WTC11 (cell line): ENCODE measurements at regions not wholly inside any gene's neighbourhood (a gene's known extent, or its start where the extent isn't known, plus 50 kb on each side); places are given as distances from the start of the nearest gene placed in this dataset.

Experiments
- ATAC-seq: fragments of 200-7000 bp; cut with Tn5 transposase; 2 replicates; pipeline ENCODE4 v1.10.0; 2021; ENCODE audit warnings: mild to moderate bottlenecking, moderate library complexity
- CTCF ChIA-PET: fragments of 300-600 bp; sonication (Branson Sonifier 250); formaldehyde crosslinking; loops from one replicate; lab custom pipeline; 2021; ENCODE audit warnings: antibody characterized with exemption; lab: Charles Lee
- POLR2A ChIA-PET: fragments of 350-600 bp; sonication (Branson Sonifier 250); formaldehyde crosslinking; loops from one replicate; lab custom pipeline; 2021; ENCODE audit warnings: antibody characterized with exemption; lab: Charles Lee
- DNase-seq: peaks from one replicate; pipeline ENCODE4 v3.0.0; 2021; ENCODE audit warnings: low spot score
- H3K27ac Mint-ChIP-seq: 2 replicates; pipeline ENCODE4 v1.8.0; 2021; ENCODE audit warnings: mixed read lengths
- H3K27me3 Mint-ChIP-seq: 2 replicates; pipeline ENCODE4 v1.8.0; 2021; ENCODE audit warnings: low read depth, mild to moderate bottlenecking, moderate library complexity, mixed read lengths
- H3K36me3 Mint-ChIP-seq: 2 replicates; pipeline ENCODE4 v1.8.0; 2021; ENCODE audit warnings: mixed read lengths
- H3K4me1 Mint-ChIP-seq: 2 replicates; pipeline ENCODE4 v1.8.0; 2022; ENCODE audit warnings: mixed read lengths
- H3K4me3 Mint-ChIP-seq: 2 replicates; pipeline ENCODE4 v1.8.0; 2021; ENCODE audit warnings: mild to moderate bottlenecking, moderate library complexity, mixed read lengths
- H3K9me3 Mint-ChIP-seq: 2 replicates; pipeline ENCODE4 v1.8.0; 2021; ENCODE audit warnings: mixed read lengths
- AFF4 ChIP-seq: sonication (generic); formaldehyde crosslinking; IDR thresholded peaks from 2 replicates; pipeline ENCODE4 v1.8.1; 2023; ENCODE audit warnings: mild to moderate bottlenecking, missing genetic modification reagents, borderline replicate concordance
- FOXP1 ChIP-seq: sonication (generic); formaldehyde crosslinking; IDR thresholded peaks from 2 replicates; pipeline ENCODE4 v1.8.0; 2022; ENCODE audit warnings: missing genetic modification reagents, mild to moderate bottlenecking, moderate library complexity, borderline replicate concordance
- JUN ChIP-seq: sonication (generic); formaldehyde crosslinking; IDR thresholded peaks from 2 replicates; pipeline ENCODE4 v1.8.0; 2023; ENCODE audit warnings: mild to moderate bottlenecking, missing genetic modification reagents
- KAT7 ChIP-seq: sonication (generic); formaldehyde crosslinking; IDR thresholded peaks from 2 replicates; pipeline ENCODE4 v1.8.1; 2023; ENCODE audit warnings: missing genetic modification reagents, mild to moderate bottlenecking, borderline replicate concordance
- MAX ChIP-seq: sonication (generic); formaldehyde crosslinking; IDR thresholded peaks from 2 replicates; pipeline ENCODE4 v1.8.0; 2022; ENCODE audit warnings: mild to moderate bottlenecking, missing genetic modification reagents
- NFATC4 ChIP-seq: fragments of 250-450 bp; sonication (Bioruptor Pico); IDR thresholded peaks from 2 replicates; pipeline ENCODE4 v1.9.0; 2021; ENCODE audit warnings: mild to moderate bottlenecking
- NFE2L1 ChIP-seq: sonication (generic); formaldehyde crosslinking; IDR thresholded peaks from 2 replicates; pipeline ENCODE4 v1.8.1; 2023; ENCODE audit warnings: missing genetic modification reagents
- OVOL2 ChIP-seq: fragments of 250-450 bp; sonication (Bioruptor Pico); IDR thresholded peaks from 2 replicates; pipeline ENCODE4 v1.9.0; 2021; ENCODE audit warnings: mild to moderate bottlenecking, borderline replicate concordance
- TEAD1 ChIP-seq: sonication (generic); formaldehyde crosslinking; IDR thresholded peaks from 2 replicates; pipeline ENCODE4 v1.8.0; 2022; ENCODE audit warnings: mild to moderate bottlenecking, missing genetic modification reagents
- ZNF416 ChIP-seq: fragments of 250-450 bp; sonication (Bioruptor Pico); IDR thresholded peaks from 2 replicates; pipeline ENCODE4 v1.9.0; 2021; ENCODE audit warnings: mild to moderate bottlenecking, inconsistent platforms
- ZNF423 ChIP-seq: fragments of 250-450 bp; sonication (Bioruptor Pico); IDR thresholded peaks from 2 replicates; pipeline ENCODE4 v2.1.2; 2022; ENCODE audit warnings: mild to moderate bottlenecking, moderate library complexity
- ZNF532 ChIP-seq: fragments of 250-450 bp; sonication (Bioruptor Pico); IDR thresholded peaks from 2 replicates; pipeline ENCODE4 v1.9.0; 2021; ENCODE audit warnings: mild to moderate bottlenecking, borderline replicate concordance
- TF ChIP-seq, protein P1 (sequence below): fragments of 250-450 bp; sonication (Bioruptor Pico); IDR thresholded peaks from 2 replicates; pipeline ENCODE4 v1.9.0; 2021; ENCODE audit warnings: moderate library complexity, mild to moderate bottlenecking, inconsistent platforms, borderline replicate concordance
- TF ChIP-seq, protein P2 (sequence below): sonication (generic); formaldehyde crosslinking; IDR thresholded peaks from 2 replicates; pipeline ENCODE4 v1.8.1; 2023; ENCODE audit warnings: mild to moderate bottlenecking, missing genetic modification reagents, moderate library complexity
- TF ChIP-seq, protein P3 (sequence below): sonication (generic); formaldehyde crosslinking; IDR thresholded peaks from 2 replicates; pipeline ENCODE4 v1.8.0; 2022; ENCODE audit warnings: missing genetic modification reagents
- TF ChIP-seq, protein P4 (sequence below): fragments of 250-450 bp; sonication (Bioruptor Pico); IDR thresholded peaks from 2 replicates; pipeline ENCODE4 v1.9.0; 2021; ENCODE audit warnings: mild to moderate bottlenecking

- TF ChIP-seq AFF4 (no peak), ZNF532 (CRISPR knock-in tag) (no peak), JUN (CRISPR knock-in tag) (no peak), MAX (no peak), TEAD1 (CRISPR knock-in tag) (no peak), NFATC4 (CRISPR knock-in tag) (no peak)
- TF ChIP-seq, protein P1, sequence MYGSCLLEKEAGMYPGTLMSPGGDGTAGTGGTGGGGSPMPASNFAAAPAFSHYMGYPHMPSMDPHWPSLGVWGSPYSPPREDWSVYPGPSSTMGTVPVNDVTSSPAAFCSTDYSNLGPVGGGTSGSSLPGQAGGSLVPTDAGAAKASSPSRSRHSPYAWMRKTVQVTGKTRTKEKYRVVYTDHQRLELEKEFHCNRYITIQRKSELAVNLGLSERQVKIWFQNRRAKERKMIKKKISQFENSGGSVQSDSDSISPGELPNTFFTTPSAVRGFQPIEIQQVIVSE (CRISPR knock-in tag) = no peak
- TF ChIP-seq, protein P2, sequence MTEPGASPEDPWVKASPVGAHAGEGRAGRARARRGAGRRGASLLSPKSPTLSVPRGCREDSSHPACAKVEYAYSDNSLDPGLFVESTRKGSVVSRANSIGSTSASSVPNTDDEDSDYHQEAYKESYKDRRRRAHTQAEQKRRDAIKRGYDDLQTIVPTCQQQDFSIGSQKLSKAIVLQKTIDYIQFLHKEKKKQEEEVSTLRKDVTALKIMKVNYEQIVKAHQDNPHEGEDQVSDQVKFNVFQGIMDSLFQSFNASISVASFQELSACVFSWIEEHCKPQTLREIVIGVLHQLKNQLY (CRISPR knock-in tag) = no peak
- TF ChIP-seq, protein P3, sequence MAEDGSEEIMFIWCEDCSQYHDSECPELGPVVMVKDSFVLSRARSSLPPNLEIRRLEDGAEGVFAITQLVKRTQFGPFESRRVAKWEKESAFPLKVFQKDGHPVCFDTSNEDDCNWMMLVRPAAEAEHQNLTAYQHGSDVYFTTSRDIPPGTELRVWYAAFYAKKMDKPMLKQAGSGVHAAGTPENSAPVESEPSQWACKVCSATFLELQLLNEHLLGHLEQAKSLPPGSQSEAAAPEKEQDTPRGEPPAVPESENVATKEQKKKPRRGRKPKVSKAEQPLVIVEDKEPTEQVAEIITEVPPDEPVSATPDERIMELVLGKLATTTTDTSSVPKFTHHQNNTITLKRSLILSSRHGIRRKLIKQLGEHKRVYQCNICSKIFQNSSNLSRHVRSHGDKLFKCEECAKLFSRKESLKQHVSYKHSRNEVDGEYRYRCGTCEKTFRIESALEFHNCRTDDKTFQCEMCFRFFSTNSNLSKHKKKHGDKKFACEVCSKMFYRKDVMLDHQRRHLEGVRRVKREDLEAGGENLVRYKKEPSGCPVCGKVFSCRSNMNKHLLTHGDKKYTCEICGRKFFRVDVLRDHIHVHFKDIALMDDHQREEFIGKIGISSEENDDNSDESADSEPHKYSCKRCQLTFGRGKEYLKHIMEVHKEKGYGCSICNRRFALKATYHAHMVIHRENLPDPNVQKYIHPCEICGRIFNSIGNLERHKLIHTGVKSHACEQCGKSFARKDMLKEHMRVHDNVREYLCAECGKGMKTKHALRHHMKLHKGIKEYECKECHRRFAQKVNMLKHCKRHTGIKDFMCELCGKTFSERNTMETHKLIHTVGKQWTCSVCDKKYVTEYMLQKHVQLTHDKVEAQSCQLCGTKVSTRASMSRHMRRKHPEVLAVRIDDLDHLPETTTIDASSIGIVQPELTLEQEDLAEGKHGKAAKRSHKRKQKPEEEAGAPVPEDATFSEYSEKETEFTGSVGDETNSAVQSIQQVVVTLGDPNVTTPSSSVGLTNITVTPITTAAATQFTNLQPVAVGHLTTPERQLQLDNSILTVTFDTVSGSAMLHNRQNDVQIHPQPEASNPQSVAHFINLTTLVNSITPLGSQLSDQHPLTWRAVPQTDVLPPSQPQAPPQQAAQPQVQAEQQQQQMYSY (CRISPR knock-in tag) = no peak
Measured at GRCh38 chr12:71306808-71307207, 132.8 kb upstream of the LGR5 start (continued).

DNA sequence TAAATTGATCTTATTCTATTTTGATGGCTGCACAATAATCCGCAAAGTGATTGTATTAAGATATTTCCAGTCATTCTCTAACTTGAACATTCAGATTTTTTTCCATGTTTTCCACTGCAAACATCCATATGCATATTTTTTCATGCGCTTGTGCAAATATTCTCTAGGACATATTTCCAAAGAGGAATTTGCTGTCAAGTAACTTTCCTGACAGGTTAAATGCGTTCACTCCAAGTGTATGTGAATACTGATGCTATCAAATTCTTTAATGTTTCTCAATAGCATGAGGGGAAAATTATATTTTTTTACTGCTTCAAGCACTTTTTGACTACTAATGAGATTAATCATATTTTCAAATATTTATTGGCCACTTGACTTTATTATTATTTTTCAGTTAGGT is 135.3 kb upstream of the LGR5 start:
- H3K27ac Mint-ChIP-seq = no peak overlapping the region
- ChIA-PET POLR2A (no interaction called here), CTCF (no interaction called here)
- H3K36me3 Mint-ChIP-seq = no peaks in the 10 kb centered on the region
- ATAC-seq = no peak
- no peaks in the 10 kb centered on the region for H3K27me3 Mint-ChIP-seq
- no peak overlapping the region for H3K4me3 Mint-ChIP-seq
- H3K4me1 Mint-ChIP-seq = no peaks in the 10 kb centered on the region
- no peak for DNase-seq
- H3K9me3 Mint-ChIP-seq = peaks cover 12% of the 10 kb centered on the region
- TF ChIP-seq KAT7 = no peak
- TF ChIP-seq ZNF423 (CRISPR knock-in tag) = no peak
- TF ChIP-seq JUN (CRISPR knock-in tag) = no peak
- no peak for TF ChIP-seq OVOL2 (CRISPR knock-in tag)
- TF ChIP-seq, protein P3 (CRISPR knock-in tag) = no peak
- TF ChIP-seq, protein P4, sequence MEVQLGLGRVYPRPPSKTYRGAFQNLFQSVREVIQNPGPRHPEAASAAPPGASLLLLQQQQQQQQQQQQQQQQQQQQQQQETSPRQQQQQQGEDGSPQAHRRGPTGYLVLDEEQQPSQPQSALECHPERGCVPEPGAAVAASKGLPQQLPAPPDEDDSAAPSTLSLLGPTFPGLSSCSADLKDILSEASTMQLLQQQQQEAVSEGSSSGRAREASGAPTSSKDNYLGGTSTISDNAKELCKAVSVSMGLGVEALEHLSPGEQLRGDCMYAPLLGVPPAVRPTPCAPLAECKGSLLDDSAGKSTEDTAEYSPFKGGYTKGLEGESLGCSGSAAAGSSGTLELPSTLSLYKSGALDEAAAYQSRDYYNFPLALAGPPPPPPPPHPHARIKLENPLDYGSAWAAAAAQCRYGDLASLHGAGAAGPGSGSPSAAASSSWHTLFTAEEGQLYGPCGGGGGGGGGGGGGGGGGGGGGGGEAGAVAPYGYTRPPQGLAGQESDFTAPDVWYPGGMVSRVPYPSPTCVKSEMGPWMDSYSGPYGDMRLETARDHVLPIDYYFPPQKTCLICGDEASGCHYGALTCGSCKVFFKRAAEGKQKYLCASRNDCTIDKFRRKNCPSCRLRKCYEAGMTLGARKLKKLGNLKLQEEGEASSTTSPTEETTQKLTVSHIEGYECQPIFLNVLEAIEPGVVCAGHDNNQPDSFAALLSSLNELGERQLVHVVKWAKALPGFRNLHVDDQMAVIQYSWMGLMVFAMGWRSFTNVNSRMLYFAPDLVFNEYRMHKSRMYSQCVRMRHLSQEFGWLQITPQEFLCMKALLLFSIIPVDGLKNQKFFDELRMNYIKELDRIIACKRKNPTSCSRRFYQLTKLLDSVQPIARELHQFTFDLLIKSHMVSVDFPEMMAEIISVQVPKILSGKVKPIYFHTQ (CRISPR knock-in tag) = no peak
- TF ChIP-seq NFE2L1 (CRISPR knock-in tag) = no peak
- no peak for TF ChIP-seq FOXP1 (CRISPR knock-in tag)
- no peak for TF ChIP-seq ZNF416
